GM21423 (cell line): ENCODE measurements at regions not wholly inside any gene's neighbourhood (a gene's known extent, or its start where the extent isn't known, plus 50 kb on each side); places are given as distances from the start of the nearest gene placed in this dataset.

Experiments used
- ATAC-seq: cut with Tn5 transposase; IDR thresholded peaks from one replicate; pipeline ENCODE4 v1.9.1; 2021; ENCODE audit warnings: mild to moderate bottlenecking, moderate library complexity; ENCODE audit not compliant: unreplicated experiment

DNA sequence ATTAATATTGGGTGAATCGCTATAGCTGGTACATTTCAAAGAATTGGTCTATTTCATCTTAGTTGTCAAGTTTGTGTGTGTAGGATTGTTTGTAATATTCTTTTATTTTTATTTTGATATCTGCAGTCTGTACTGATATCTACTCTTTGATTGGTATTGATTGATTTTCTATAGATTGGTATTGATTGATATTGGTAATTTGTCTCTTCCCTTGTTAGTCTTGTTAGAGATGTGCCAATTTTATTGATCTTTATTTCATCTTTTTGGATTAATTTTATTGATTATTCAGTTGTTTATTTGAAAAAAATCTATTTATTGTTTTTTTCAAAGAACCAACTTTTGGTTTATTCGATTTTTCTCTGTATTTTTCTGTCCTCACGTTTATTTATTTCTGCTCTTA is 61.4 kb downstream of the TM2D3 start:
- ATAC-seq = no peak

DNA sequence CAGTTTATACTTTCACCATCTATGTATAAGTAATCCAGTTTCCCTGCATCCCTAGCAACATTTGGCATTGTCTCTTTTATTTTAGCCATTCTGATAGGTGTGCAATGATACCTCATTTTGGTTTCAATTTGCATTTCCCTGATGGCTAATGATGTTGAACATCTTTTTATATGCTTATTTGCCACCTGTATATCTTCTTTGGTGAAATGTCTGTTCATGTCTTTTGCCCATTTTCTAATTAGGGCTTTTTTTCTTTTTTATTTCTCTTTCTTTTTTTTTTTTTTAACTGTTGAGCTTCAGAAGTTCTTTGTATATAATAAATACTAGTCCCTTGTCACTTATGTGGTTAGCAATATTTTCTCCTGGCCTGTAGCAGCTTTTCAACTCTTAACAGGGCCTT is 68.9 kb downstream of the TM2D3 start:
- ATAC-seq = no peak

DNA sequence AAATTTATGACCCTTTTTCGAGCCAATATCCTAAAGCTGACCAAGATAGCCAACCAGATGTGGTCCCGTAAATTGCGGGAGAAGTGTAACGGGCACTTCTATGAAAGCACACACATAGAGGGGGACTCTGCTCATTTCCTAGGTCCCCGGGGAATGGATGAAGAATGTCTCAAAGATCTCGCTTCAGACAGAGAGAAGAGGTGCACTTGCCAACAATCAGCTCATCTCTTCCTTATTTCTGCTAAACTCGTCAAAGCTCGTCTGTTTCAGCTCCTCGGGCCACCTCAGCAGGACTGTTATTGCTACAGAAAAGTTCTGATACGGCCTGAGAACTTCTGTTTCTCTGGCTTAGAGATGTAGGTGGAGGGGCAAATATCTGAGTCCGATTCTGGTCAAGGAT is 71.8 kb downstream of the TM2D3 start:
- ATAC-seq = no peak

DNA sequence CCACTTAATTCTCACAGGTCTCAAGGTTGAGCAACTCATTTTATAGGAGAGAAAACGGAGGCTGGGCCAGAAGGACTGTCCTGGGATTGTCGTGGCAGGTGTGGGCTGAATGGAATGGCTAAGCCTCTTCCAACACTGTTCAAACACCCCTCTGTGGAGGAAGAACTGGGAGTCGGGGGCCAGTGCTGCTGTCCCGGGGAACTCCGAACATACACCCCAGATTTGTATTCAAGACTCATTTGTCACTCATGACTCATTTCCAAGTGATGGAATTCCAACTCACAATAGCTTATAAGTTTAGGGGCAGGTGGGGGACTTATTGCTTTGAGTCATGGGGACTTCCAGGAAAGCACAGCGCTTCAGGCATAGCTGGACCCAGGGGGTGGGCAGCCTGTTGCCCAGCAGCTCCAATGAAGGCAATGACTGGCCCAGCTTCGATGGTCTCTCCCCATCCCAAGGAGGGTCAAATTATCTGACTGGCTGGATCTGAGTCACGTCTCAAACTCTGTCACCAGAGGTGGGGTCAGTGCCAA is 72.5 kb downstream of the TM2D3 start:
- no peak for ATAC-seq

DNA sequence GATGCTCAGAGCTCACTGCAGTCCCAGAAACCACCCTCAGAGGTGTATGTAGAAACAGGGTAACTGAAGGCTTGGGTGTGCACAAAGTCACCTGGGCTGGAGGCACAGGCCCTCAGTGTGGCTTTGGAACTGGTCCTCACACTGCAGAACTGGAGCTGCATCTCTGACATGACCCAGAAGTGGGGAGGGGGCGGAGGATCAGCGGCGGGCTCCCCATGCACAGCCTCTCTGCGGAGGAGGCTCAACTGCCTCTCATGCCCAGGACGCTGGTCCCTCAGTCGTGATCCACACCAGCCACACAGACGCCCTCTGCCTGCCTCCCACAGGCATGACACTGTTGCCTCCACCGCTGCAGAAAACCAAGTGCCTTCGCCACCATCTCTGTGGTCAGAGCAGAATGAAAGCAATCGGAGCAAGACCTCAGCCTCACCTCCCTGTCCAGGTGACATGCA is 73.7 kb downstream of the TM2D3 start:
- ATAC-seq = peak; percentile 60

DNA sequence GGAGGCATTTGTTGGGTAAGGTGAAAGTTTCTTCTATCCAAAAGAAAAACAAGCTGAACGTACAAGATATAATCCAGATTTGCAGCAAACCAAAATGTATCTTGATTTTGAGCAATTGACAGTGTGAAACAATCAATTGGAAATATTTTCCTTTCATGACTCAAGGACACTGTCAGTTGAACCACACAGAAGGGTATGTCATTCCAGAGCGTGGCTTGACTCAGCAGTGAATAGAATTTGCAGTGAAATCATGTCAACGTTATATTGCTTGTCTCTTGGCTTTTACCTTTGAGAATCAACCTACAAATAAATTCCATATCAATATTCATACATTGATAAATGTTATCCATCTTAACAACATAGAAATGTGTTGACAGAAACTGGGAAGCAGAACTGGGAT is 78.2 kb downstream of the TM2D3 start:
- ATAC-seq = no peak

DNA sequence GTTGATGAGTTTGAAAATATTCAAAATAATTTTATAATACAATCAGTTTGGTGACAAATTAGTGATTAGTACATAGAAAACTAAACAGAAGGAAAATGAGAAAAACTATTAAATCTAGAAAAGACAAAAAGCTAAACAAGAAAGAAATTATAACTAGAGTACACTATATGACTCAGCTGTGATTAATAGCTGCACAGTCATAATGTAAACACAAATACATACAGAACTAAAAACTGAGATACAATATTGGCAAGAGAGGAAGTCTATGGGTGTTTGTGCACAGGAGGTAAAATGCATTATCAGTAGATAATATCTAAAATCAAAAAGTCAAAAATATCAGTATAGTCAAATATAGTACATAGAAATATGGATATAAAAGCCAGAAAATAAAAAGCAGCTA is 80.7 kb upstream of the PCSK6 start:
- ATAC-seq = no peak

DNA sequence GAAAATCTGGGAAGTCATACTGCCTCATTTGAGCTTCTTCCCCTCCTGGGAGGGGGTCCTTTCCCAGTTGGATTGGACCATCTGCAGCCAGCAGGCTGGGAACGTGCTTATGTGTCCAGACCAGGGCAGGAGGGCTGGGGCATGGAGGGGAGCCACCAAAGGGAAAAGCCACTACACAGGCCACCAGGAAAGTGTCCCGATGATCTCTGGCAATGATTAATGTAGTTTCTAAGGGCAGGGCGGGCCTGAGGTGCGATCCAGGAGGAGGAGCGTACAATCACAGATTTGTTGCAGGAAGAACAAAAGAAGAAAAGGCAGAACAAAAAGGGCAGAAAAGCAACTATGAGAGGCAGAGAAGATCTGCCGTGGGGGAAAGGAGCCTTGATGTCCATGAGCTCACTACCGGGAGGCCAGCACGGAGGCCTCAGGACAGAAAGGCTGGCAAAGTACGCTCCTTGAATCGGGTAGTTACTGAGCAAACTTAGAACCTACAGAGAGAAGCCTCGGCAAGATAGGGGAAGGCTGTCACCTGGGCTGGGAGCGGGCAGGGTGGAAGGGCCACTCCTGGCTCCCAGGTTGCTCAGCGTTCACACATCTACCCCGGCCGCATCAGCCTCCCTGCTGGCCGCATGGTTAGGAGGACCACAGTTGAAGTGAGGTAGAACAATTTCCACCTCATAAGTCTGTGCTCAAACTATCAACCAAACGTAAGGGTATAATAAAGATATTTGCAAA is 79.5 kb upstream of the PCSK6 start:
- ATAC-seq = no peak

DNA sequence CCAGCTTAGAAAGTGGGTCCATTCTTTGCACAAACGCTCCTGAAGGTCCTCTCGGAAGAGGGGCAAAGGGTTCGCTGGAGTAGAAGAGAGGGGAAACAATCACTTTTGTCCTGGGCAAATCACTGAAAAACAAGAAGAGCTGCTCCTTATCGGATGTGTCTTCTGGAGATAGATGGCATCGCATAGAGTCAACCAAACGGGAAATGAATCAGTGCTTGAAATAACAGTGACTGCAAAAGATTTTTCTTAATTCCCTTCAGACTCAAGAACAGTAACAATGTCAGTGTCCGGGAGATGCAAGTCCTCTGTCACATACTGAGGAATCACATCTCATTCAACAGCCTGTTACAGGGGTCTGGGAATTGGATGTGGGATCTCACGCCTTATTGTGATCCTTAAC is 78.8 kb upstream of the PCSK6 start:
- ATAC-seq = no peak

DNA sequence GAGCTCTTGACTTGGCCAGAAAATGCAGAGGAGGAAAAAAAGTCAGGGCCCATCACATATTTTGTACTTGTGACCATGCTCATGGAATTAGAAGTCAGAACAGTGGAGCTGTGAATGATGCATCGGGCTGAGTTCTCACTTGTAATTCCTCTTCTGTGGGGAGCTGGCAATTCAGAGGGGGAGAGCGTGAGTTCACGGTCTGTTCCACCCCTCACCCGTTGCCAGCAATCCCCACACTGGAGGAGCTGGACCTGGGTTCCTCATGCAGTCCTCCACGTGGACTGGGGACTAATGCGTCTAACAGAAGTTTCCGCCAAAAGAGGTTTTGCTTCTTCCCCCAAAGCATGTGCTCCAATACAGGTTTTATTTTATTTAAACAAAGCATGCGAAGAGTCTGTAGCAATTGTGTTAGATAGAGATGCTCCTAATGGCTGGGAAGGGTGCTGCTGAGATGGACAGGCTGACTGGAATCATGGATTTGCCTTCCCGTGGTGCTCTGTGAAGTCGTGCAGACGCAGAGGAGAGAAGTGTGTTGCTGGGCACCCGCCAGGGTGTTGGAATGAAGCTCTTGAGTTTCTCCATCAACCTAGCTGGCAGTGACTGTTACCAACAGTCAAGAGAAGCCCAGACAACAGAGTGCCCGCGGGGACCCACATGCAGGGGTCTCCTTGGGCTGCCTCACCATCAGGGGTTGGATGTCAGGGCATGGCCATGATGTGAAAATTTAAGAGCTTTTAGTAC is 77.4 kb upstream of the PCSK6 start:
- ATAC-seq = no peak

DNA sequence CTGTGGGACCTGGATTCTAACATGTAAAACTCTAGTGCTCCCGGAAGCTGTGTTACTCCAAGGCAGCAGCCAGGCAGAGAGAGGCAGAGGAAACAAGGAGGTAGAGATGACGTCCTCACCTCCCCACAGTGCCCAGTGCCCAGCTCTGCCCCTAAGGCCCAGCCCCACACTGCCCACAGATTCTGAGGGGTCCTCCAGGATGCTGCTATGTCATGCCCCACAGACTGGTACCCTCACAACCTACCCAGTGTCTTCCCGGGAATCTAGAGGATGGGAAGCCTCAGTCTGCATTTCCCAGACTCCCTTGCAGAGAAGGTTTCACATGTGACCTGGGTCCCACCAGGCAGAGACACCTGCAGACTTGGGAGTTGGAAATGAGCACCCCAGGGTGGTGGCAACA is 75.9 kb upstream of the PCSK6 start:
- ATAC-seq = no peak

DNA sequence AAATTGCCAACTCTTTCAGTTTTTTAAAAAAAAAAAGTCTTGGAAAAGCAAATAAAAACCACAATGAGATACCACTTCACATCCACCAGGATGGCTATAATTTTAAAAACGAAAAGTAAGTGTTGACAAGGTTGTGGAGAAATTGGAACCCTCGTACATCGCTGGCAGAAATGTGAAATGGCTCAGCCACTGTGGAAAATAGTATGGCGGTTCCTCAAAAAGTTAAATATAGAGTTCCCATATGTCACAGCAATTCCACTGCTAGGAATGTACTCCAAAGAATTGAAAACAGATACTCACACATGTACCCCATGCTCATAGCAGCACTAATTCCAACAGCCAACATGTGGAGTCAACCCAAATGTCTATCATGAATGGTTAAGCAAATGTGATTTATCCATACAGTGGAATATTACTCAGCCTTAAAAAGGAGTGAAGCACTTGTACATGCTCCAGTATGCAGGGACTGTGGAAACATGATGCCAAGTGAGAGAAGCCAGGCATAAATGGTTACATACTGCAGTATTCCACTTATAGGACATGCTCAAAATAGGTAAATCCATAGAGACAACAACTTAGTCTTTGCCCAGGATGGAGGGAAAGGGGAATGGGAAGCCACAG is 73.8 kb upstream of the PCSK6 start:
- no peak for ATAC-seq

DNA sequence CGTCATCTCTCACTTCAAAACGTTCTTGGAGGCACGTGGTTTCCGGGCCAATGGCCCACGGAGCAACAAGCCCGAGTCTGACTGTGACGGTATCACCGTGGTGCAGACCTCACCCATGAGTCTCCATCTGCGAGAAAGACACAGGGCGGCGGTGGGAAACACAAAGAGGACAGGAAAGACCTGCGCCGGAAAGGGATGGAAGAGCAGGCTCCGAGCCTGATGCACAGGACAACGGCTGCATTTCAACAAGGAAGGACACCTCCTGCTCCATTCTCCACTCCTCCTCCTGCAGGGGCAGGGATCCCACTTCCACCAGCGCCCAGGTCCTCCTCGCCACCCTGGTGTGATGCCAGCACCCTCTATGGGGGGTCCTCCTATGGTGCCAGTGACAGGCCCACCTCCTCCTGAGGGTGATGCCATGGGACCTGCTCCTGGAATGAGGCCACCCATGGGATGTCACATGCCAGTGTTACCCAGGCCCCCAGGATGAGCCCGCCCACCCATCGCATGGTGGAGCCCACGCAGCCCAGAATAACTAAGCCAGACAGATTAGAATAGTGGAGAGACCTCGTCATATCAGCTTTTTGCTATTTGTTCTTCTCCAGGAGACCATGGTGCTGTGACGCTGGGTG is 73.0 kb upstream of the PCSK6 start:
- ATAC-seq = no peak

DNA sequence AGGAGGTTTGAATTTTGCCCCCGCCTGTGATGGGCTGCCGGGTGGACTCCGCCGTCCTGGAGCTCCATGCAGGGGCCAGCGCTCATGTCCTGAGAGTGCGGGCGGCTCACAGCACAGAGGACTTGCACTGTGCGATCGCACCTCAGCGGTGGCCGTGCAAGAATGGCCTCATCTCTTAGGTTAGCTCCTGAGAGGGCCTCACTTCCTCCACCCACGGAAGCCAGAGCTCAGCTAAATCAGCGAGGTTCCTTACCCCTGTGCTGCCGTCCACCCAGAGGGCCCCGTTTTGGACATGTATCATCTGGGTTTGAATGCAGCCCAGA is 72.0 kb upstream of the PCSK6 start:
- no peak for ATAC-seq

DNA sequence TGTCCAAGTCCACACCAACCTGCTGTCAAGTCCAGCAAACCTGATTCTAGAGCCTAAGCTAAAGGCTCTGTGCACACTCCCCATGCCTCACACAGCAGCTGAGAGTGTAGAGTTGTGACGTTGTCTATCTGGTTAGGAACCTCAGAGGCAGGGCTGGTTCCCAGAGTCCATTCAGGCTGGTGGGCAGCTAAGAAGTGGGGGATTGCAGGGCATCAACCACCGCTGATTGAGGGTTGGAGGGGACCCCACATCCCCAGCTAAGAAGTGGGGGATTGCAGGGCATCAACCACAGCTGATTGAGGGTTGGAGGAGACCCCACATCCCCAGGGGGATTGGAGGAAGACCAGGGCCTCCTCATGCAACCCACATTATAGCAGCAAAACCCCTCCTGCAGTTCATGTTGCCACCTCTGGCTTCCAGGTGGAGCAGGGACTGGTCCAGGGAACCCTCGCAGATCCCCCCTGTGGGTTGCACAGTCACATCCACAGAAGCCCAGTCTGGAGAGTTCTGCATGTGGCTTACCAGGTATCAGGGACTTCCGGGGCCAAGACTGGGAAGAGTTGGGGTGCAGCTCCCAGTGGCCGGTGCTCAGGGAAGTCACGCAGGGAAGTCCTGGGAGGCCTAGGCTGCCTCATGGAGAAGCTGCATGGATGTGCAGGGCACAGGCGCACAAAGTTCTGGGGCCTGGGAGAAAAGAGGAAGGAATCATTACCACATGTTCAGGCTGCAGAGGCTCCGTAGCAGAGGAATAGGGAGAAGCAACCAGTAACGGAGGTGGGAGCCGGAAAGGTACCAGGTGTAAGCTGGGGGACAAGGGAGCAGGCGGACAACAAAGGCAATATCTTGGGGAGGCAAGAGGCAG is 71.4 kb upstream of the PCSK6 start:
- ATAC-seq = no peak

DNA sequence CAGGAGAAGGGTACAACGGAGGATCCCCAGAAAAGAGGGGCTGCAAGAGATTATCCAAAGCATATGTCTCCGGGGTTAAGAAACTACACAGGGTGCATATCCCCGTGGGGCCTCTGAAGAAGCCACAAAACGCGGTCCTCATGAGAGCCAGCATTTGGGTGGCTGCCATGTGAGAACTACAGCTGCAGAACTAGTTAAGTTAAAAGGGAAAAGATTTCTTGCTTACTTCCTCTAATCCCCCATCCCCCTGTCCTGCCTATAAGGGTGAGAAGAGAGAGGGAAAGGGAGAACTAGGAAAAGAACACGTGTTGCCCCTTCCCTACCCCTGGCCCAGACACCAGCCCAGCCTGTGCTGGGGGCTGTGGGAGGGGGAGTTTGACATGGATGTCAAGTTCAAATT is 70.4 kb upstream of the PCSK6 start:
- ATAC-seq = no peak

DNA sequence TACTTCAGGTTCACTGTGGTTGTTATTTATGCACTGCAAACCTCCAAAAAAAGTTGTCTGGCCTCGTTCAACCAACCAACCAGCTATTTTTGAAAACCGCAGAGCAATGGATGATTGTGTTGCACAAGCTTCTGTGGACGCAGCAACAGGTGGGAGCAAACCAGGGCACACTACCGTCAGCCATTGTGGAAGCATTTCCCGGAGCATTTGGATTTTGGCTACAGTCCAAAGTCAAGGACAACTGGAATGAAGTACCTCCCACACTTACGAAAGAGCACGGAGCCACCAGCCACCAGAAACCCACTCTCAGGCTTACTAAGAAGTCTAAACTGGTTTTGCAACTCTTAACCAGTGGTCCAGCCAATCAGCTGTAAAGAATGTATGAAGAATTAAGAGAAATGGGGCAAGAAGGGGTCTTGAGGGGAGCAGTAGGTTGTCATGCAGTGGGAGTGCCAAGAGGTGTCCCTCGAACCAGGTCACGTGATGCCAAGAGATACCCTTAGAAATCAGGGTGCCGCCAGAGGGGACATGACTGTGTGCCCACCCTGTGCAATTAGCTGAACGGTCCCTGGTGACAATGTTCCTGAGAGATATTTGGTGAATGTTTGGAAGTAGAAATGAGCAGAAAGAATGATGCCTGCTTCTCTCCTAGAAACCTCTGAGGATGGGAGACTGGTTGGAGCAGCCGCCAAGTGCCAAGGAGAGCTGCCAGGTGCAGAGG is 68.9 kb upstream of the PCSK6 start:
- ATAC-seq = no peak

DNA sequence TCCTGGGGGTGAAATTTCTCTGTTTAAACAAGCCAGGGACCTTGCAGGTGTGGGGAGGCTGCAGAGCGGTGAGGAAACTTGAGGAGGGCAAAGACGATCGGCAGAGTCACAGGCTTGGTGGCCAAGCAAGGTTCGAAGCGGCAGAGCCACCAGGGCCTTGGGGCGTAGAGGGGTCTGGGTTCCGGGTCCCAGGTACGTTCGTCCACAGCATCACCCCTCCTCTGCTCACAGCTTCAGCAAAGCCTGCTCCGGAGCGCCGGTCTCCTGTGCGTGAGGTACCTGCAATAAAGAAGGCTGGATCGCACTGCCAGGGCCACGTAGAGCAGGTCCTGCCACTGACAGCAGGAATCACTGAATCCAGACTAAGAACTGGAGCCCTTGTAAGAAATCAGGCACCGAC is 66.8 kb upstream of the PCSK6 start:
- ATAC-seq = no peak

DNA sequence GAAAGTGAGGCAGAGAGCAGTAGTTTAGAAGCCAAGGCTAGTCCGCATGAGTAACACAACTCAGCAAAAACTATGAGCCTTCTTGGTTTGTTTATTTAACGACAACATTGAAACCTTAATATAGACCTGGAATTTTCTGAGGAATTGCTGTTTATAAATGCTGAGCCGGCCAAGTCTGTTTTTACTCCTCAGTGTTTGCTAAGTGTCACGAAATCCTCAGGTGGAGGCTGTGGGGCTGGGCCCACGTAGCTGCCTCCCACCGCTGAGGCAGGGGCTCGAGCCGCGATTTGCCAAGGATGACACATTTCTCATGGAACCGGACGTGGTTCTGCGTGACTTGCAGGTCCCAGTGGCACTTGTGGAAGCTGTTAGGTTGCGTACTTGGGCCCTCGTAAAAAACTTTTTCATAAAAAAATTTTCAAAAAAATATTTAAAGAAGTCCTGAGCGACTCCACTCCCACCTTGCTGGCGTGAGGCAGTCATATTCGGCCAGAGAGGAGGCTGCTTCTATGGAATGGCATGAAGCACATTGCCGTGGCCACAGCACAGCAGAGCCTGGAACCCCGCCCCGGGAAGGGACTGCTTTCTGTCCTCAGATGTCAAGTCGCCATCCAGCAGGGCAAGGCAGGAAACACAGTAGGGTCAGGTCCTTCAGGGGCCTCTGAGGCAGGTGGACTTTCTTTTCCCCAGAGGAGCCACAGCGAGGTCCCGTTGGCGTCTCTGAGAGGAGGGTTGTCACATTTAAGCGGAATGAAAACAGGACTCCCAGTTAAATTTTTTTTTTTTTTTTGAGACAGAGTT is 64.8 kb upstream of the PCSK6 start:
- ATAC-seq = no peak
